ENCODE measurements at regions not wholly inside any gene's neighbourhood (a gene's known extent, or its start where the extent isn't known, plus 50 kb on each side); places are given as distances from the start of the nearest gene placed in this dataset.

- TF ChIP-seq EZH2 (IDR thresholded peaks at IDR 0.05; ENCODE audit: insufficient read depth, poor library complexity, severe bottlenecking), result no peak
- TF ChIP-seq EZH2phosphoT487 (IDR thresholded peaks at IDR 0.05; ENCODE audit: insufficient read depth, low read depth), result no peak
These were observed 374.6 kb downstream of the IRS1 start for GRCh38 chr2:226424971-226425370.

All from GM23248 (cell line).